ENCODE measurements at regions not wholly inside any gene's neighbourhood (a gene's known extent, or its start where the extent isn't known, plus 50 kb on each side); places are given as distances from the start of the nearest gene placed in this dataset.

DNA sequence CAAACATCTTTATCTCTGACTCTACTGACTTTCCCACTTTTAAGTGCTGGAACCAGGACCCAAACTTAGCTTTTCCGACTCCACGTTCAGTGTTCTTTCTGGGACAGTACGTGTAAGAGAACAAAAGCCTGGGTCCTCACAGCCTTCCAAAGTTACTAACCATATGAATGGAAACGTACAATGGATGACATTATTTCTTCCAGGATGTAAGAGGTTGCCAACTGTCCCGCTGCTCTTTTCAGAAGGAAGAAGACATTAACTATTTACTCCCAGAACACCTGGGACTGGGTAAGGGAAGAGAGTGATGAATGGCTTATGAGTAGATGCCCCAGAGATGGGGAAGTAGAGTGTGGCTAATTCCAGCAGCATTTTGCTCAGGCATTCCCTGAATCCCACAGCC, 114.7 kb downstream of the TRAPPC11 start:
- TF ChIP-seq POLR2A (IDR thresholded peaks at IDR 0.05; ENCODE audit: low read depth, low read length) (no peak), RAD21 (IDR thresholded peaks at IDR 0.05; ENCODE audit: low read length) (no peak), CHD1 (IDR thresholded peaks at IDR 0.05; ENCODE audit: low read depth, low read length) (no peak), BHLHE40 (IDR thresholded peaks at IDR 0.05; ENCODE audit: low read depth, low read length) (no peak)
- TF ChIP-seq, protein P1, sequence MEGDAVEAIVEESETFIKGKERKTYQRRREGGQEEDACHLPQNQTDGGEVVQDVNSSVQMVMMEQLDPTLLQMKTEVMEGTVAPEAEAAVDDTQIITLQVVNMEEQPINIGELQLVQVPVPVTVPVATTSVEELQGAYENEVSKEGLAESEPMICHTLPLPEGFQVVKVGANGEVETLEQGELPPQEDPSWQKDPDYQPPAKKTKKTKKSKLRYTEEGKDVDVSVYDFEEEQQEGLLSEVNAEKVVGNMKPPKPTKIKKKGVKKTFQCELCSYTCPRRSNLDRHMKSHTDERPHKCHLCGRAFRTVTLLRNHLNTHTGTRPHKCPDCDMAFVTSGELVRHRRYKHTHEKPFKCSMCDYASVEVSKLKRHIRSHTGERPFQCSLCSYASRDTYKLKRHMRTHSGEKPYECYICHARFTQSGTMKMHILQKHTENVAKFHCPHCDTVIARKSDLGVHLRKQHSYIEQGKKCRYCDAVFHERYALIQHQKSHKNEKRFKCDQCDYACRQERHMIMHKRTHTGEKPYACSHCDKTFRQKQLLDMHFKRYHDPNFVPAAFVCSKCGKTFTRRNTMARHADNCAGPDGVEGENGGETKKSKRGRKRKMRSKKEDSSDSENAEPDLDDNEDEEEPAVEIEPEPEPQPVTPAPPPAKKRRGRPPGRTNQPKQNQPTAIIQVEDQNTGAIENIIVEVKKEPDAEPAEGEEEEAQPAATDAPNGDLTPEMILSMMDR (conservative IDR thresholded peaks at IDR 0.05; ENCODE audit: low read depth, low read length), result no peak
- TF ChIP-seq, protein P2, sequence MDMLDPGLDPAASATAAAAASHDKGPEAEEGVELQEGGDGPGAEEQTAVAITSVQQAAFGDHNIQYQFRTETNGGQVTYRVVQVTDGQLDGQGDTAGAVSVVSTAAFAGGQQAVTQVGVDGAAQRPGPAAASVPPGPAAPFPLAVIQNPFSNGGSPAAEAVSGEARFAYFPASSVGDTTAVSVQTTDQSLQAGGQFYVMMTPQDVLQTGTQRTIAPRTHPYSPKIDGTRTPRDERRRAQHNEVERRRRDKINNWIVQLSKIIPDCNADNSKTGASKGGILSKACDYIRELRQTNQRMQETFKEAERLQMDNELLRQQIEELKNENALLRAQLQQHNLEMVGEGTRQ (IDR thresholded peaks at IDR 0.05; ENCODE audit: low read depth, low read length), result no peak
